Stomach (tissue), 4 donors: ENCODE measurements at regions not wholly inside any gene's neighbourhood (a gene's known extent, or its start where the extent isn't known, plus 50 kb on each side); places are given as distances from the start of the nearest gene placed in this dataset.

ENCODE experiments used
- CTCF ChIP-seq, 7 experiments: fragments of 450-650 bp in 4 of 7; fragments of 200-600 bp in 3 of 7; sonication (generic) in 3 of 7; IDR thresholded peaks; one replicate each; pipeline ENCODE4 v1.5.1; 2016 to 2019; ENCODE audit warnings: antibody characterized with exemption in 7 of 7, control low read depth in 2 of 7, mild to moderate bottlenecking in 1 of 7
- EP300 ChIP-seq: sonication (generic); formaldehyde crosslinking; IDR thresholded peaks from one replicate; pipeline ENCODE4 v1.6.1; 2017; ENCODE audit warnings: antibody characterized with exemption
- POLR2A ChIP-seq, 4 donors: fragments of 450-650 bp; IDR thresholded peaks; one replicate each; pipeline ENCODE4 v1.6.1; 2016; ENCODE audit warnings: antibody characterized with exemption in 4 of 4, control low read depth in 2 of 4, mild to moderate bottlenecking in 1 of 4, moderate library complexity in 1 of 4
- POLR2AphosphoS5 ChIP-seq, 3 donors: sonication (generic); formaldehyde crosslinking; IDR thresholded peaks; one replicate each; pipeline ENCODE4 v1.6.1; 2016; ENCODE audit warnings: antibody characterized with exemption in 3 of 3

GRCh38 chr4:55762819-55763218 is 56.8 kb upstream of the EXOC1L start:
- TF ChIP-seq POLR2A (IDR thresholded peaks at IDR 0.05) = no peak
- TF ChIP-seq CTCF (IDR thresholded peaks at IDR 0.05) = no peak
- no peak for TF ChIP-seq POLR2AphosphoS5 (IDR thresholded peaks at IDR 0.05)
- no peak for TF ChIP-seq EP300
